ENCODE measurements at regions not wholly inside any gene's neighbourhood (a gene's known extent, or its start where the extent isn't known, plus 50 kb on each side); places are given as distances from the start of the nearest gene placed in this dataset.
"Not testable (repeated sequence)": the region's sequence is repeated elsewhere in the genome, so short reads cannot be mapped to it uniquely, and the experiment has no call there.

- DNase-seq (ENCODE audit: low spot score) = no peak
These were observed 112.9 kb downstream of the METRNL start for GRCh38 chr17:83192161-83192788.

- DNase-seq (ENCODE audit: low spot score) = not testable (repeated sequence)
These were observed 113.5 kb downstream of the METRNL start for GRCh38 chr17:83192789-83193335.

DNA sequence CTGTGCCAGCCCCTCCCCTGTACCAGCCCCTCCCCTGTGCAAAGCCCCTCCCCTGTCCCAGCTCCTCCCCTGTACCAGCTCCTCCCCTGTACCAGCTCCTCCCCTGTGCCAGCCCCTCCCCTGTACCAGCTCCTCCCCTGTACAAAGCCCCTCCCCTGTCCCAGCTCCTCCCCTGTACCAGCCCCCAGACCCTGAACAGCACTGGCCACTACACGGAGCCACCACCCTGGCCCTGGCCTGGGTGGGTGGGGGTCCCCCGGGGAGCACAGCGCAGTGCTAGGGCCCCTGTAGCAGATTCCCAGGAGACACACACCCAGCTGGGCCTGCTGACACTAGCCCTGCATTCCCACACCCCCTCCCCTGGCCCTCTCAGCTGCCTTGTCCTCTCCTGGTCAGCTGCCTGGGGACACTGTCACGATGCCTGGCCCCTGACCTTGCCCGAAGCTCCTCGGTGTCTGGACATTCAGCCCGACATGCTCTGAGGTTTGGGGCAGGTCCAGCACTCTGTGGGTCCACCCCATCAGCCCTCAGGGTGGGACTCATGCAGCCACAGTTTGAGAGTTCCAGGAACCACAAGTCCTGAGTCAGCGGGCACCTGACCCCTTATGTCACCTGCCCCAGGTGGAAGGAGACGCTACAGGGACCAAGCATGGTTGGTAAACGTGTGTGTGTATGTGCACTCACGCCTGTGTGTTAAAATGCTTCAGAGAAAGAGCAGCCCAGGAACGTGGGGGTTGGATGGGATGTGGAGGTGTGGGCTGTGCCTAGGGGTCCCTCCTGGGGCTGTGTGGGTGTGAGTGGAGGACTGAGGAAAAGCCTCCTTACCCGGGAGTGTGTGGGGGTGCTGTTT lies 114.2 kb downstream of the METRNL start:
- no peak for DNase-seq (ENCODE audit: low spot score)

- DNase-seq (ENCODE audit: low spot score) = no peak
These were observed 114.8 kb downstream of the METRNL start for GRCh38 chr17:83194186-83194561.

DNA sequence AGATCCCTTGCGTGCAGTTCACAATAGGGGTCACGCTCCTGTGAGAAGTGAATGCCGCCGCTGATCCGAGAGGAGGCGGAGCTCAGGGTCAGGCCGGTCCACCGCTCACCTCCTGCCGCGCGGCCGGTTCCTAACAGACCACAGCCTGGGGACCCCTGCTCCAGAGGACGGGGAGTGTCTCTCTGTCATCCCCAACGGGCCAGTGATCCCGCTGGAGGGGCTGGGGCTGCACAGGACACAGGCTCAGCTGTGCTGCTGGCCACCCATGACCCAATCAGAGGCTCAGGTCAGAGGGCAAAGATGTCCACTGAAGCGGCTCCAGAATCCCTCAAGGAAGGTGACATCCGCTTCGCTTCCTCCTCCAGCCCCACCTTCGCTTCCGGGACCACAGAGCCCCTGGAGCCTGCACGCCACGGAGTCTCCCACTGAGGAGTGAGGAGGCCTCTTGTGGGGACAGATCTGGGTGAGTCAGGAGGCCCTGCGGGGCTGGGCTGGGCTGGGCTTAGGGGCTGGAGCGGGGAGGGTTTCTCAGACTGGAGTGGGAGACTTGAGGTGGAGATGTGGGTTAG lies 115.4 kb downstream of the METRNL start:
- no peak for DNase-seq (ENCODE audit: low spot score)

DNA sequence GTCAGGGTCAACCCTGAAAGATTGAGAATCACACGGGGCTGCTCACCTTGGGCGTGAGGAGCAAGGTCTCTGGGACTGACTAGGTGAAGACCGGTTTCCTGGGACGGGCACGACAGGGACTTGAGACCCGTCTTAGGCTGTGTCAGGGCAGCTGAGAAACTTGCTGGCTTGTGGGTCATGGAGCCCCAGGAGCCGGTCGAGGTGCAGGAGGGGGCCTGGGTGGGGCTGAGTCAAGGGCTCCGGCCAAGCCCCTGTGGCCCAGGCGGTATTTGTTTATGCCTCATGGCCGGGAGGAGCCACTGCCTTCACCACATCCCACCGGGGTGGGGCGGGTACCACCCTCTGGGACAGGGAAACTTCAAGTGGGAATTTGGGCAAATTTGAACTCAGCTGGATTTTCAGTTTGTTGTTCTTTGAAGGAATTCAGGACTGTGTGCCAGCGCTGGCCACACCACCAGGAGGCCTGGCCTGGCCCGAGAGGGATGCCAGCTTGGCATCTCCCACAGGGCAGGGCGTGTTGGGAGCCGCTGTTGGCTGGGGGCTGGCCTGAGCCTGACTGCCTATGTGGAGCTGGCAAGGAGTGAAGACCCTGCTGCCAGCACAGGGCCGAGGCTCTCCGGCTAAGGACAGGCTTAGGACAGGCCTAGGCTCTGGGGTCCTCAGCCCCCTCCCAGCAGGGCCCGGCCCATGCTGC lies 116.1 kb downstream of the METRNL start:
- no peak for DNase-seq (ENCODE audit: low spot score)

DNA sequence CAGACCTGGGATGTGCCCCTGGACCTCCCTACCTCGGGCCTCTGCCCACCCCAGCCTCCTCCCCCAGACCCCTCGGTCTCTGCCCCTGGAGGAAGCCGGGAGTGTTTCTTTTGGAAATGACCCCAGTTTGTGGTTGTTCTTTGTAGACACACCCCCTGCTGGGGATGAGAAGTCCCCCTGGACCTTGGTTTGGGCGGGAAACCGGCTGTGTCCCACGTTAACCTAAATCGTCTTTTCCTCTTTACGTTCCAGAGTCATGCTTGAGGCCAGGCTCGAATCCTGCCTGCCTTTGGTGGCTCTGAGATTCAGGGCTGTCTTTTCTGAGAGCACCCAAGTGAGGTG lies 116.6 kb downstream of the METRNL start:
- DNase-seq (ENCODE audit: low spot score) = no peak

GRCh38 chr17:83196366-83196765 lies 117.0 kb downstream of the METRNL start:
- no peak for DNase-seq (ENCODE audit: low spot score)

DNA sequence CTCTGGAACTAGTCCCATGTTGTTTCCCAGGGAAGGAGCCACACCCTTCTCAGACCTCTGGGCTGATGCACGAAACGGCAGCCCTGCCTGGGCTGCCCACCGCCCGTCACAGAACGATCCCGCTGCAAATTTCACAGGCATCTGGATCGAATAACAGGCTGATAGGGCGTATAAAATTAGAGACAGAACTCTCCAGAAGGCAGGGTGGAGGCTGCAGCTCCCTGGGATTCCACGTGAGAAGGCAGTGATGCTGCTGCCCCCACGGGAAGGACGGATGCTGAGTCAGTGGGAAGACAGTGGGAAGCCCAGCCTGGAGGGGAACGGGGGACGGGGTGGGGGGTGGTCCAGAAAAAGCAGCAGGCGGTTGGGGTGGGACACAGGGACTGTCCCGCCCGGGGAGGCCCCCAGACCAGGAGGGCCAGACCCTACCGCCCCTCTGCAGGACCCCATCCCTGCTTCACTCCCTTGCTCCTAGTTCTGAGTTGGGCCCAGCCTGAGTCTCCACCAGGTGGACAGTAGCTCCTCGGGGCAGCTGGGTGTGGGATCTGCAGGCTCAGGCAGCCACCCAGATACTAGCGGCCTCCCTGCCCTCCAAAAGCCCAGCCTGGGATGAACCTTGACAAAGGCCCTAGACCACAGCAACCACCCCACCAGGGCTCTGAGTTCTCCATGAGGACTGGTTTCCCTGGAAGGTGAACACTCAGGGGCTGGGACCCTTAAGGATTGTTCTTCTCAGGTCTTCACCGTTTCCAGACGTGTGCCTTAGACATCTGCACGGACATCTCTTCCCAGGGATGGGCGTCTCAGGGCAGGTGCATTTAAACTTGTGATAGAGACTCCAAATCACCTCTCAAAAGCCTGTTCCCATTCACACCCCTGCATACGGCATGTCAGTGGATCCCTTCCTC lies 117.8 kb downstream of the METRNL start:
- no peak for DNase-seq (ENCODE audit: low spot score)

- no peak for DNase-seq (ENCODE audit: low spot score)
These were observed 119.2 kb downstream of the METRNL start for GRCh38 chr17:83198366-83199341.

- DNase-seq (ENCODE audit: low spot score) = no peak
These were observed 120.2 kb downstream of the METRNL start for GRCh38 chr17:83199500-83200201.

DNA sequence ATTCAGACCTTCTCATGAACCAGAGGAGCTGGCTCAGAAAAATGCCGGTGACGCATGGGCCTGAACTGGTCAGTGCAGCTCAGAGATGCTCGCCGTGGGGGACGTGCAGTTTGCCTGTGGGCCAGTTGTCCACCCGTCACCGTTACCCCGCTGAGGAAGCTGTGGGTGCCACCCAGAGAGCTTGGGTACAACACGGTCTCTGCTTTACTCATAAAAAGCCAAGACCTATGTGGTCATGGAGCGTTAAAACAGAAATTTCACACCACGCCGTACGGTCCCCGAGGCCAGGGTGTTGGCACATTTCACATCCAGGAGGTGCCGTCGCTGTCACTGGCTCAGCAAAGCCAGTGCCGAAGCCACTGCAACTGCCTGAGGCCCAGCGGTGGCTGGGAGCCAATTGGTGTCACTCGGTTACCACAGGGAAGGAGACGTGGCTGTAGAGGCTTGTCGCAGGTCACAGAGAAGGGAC lies 120.9 kb downstream of the METRNL start:
- no peak for DNase-seq (ENCODE audit: low spot score)

DNA sequence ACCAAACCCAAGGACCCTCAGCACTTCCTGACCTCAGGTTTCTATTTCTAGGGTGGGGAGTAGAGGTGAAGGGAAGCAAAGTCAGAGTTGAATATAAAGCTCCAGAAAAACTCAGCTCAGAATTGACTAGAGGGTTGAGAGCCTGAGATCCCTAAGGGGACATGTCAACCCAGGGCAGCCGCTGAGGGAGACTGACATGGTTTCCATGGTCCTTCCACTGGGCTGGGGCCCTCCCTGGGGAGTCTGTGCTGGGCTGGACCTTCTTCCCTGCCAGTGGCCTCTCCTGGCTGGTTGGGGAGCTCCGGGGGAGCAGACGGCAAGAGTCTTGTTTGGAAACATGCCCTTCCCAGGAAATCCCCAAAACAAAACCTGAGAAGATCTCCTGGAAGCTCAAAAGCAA lies 121.3 kb downstream of the METRNL start:
- no peak for DNase-seq (ENCODE audit: low spot score)

- no peak for DNase-seq (ENCODE audit: low spot score)
These were observed 122.0 kb downstream of the METRNL start for GRCh38 chr17:83201206-83202001.

DNA sequence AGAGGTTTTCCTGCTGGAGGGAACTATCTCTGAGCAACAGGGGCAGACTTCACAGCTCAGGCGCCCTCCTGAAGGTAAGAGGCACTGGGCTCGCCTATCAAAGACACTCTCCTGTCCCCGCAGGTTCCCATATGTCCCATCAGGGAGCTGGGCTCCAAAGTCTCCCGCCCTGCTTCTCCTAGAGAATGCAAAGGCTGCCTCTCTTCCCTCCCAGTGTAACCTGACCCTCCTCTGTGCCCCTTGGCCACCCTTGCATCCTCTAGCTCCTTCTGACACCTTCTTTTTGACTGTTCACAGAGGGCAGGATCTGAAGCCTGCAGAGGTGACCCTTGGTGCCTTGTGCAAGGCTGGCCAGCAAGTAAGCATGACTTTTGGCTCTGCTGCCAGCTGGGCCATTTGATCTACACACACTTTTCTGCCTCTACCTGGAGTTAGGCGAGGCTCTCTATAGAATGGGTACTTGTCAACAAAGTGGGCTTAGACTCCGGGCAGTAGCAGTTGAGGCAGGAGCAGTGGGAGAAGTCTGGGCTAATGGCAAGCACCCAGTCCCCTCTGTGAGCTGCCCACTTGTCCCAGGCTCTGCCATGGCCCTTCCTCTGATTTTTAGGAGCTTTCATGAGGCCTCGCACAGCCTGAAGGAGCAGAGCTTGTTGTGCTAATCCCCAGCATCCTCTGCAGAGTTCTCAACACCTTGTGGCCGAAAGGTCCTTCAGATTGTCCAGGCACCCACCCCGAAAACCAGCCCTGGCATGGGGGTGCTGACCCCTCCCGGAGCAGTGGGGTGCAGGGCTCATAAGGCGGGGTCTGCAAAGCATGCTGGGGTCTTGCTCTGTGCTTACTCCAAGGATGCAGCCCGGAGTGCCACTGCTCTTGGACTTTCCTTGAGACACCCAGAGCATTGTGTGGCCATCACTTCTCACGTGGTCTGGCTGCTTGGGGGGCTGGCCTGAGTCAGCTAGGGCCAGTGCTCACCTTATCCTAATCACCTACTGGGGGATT lies 122.9 kb downstream of the METRNL start:
- no peak for DNase-seq (ENCODE audit: low spot score)

GRCh38 chr17:83203073-83203471 lies 123.7 kb downstream of the METRNL start:
- DNase-seq (ENCODE audit: low spot score) = no peak

DNA sequence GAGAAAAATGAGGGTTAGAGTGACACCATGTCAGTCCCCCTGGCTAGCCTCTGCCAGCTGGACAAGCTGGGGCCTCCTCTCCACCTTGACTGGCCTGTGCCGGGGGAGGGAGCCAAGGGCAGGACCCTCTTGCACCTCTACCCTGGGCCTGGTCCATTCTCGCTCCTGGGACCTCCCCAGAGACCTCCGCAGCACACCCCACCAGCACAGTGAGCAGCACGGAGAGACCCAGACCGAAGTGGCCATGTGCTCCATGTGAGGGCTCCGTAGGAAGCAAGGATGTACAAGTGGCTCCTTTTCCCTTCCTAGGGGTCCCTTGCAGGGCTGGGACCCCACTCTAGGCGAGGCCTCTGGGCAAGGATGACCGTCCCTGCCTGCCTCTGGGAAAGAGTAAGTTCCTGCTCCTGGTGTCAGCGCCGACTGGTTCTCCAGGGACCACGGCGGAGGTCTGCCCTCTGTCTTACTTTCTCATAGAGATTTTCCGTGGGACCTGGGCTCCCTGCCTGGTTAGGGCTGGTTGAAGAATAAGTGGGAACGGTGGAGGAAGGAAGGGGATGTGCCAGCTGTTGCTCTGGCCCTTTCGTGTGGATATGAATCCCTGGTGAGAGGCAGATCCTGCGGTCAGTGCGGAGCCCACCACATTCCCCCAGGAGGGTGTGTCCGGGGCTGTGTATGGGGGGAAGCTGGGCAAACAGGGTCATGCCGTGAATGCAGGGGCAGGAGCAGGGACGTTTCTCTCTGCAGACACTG lies 124.2 kb downstream of the METRNL start:
- no peak for DNase-seq (ENCODE audit: low spot score)

All from hematopoietic multipotent progenitor cell treated with erythropoietin and hydrocortisone succinate and interleukin-3 and kit ligand, for 17 days (in vitro differentiated cells).